GM23338 (cell line): ENCODE measurements at regions not wholly inside any gene's neighbourhood (a gene's known extent, or its start where the extent isn't known, plus 50 kb on each side); places are given as distances from the start of the nearest gene placed in this dataset.

ENCODE experiments used
- CTCF ChIP-seq, 2 experiments: fragments of 200-600 bp in 1 of 2; sonication (generic) in 1 of 2; conservative IDR thresholded peaks; 2 replicates each; pipeline versions ENCODE4 v1.5.1 to v1.6.1; 2016 to 2017; ENCODE audit warnings: antibody characterized with exemption in 2 of 2, low read depth in 2 of 2, mild to moderate bottlenecking in 2 of 2, moderate library complexity in 1 of 2
- POLR2AphosphoS5 ChIP-seq: IDR thresholded peaks from 2 replicates; pipeline ENCODE4 v1.6.1; 2016; ENCODE audit warnings: antibody characterized with exemption, low read depth

GRCh38 chr15:49801796-49802195, 180.9 kb downstream of the DTWD1 start:
- TF ChIP-seq CTCF (conservative IDR thresholded peaks at IDR 0.05; ENCODE audit: low read depth in 2 of 2) = no peak
- TF ChIP-seq POLR2AphosphoS5 = no peak
